ENCODE measurements at regions not wholly inside any gene's neighbourhood (a gene's known extent, or its start where the extent isn't known, plus 50 kb on each side); places are given as distances from the start of the nearest gene placed in this dataset.

DNA sequence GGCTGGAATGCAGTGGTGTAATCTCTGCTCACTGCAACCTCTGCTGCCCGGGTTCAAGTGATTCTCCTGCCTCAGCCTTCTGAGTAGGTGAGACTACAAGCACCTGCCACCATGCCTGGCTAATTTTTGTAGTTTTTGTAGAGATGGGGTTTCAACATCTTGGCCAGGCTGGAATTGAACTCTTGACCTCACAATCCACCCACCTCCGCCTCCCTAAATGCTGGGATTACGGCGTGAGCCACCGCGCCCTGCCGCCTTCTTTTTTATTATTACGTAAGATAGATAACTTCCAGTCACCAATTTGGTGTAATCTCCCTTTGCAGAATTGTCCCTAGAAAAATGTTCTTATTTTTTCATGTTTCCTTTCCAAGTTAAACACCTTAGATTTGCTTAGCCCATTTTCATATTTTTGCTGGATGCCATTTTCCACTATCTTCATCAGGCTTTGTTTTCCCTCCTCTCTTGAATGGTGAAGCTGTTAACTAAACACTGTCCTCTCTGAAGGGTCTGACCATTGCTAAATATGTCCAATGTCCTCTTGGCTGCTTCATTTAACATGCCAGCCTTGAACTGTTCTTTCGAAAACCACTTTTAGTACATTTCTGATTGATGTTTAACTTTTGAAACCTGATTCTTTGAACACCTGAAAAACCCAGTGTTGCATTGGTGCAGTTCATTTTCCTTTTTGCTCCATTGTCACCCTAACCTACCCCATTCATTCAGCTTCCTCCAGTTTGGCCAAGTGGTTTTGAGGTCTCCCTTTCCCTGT is 135.1 kb upstream of the PIK3R1 start:
- TF ChIP-seq EZH2 (IDR thresholded peaks at IDR 0.05; ENCODE audit: low read length) (no peak), CTCF (optimal IDR thresholded peaks at IDR 0.05 in 1 of 3, IDR thresholded peaks at IDR 0.05 in 1 of 3, conservative IDR thresholded peaks at IDR 0.05 in 1 of 3; ENCODE audit: extremely low read depth in 1 of 3, insufficient read depth in 2 of 3, low read length in 3 of 3) (no peak)
